ENCODE measurements at regions not wholly inside any gene's neighbourhood (a gene's known extent, or its start where the extent isn't known, plus 50 kb on each side); places are given as distances from the start of the nearest gene placed in this dataset.

DNA sequence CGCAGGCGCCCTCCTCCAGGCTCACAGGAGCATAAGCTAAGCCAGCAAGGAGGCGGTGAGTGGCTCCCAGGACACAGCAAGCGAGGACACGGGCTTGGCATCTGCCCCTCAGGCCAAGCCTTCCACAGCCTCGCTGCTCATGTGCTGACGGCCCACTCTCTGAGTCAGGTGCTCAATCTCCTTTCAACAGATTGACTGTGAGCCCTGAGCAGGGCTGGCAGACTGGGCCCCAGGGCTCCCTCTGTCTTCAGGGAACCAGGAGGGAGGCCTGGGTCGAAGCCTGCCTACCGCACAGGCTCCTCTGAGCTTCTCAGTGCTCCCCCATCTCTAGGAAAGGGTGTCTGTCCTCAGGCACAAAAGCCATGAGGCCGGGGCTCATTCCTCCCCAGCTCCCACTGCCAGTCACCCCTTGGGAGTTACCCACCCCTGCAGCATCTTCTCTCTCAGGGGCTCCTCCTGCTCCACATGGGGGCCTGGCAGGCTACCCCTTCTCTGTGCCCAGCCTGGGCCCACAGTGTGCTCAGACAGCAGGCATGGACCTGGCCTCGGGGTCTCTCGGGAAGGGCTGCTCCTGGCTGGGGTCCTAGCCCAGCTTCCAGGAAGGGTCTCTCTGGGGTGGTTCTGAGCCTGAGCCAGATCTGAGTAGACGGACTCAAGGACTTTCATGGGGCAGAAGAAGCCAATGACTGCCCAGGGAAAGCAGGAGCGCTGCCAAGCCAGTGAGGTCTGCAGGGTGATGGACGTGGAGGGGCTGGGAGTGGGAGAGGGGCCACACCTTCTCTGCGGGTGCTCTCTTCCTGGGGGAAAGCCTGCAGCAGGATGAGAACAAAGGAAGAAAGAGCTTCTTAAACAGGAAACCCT is 138.0 kb upstream of the GPC1 start:
- DNase-seq (ENCODE audit: low read depth in 2 of 2) = no peak

DNA sequence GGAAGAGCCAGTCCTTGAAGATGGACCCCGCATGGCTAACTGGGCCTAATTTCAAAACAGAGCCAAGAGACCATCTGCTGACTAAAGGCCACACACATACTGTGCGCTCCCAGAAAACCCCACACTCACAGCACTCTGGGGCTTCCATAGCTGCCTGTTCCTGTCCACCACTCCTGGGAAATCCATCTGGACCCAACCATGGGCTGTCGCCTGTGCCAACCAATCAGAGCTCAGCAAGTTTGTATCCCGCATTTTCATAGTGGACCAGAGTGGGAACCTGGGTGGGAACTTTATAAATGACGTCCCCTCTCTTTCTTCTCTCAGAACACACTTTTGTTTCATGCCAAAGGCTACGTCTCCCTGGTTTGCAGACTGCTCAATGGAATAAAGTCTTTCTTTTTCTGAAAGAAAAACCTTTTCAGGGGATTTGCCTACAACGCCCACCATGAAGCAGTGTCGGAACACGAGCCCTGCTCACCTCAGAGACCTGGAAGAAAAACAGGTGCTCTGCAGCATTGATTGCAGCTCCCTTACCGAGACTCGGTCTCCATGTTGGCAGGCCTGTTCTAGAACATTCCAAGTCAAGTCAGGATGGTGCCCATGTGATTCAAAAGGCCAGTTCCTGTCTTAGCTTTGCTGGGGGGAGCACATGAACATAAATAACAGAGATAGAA is 137.2 kb upstream of the GPC1 start:
- DNase-seq (ENCODE audit: low read depth in 2 of 2) = no peak

DNA sequence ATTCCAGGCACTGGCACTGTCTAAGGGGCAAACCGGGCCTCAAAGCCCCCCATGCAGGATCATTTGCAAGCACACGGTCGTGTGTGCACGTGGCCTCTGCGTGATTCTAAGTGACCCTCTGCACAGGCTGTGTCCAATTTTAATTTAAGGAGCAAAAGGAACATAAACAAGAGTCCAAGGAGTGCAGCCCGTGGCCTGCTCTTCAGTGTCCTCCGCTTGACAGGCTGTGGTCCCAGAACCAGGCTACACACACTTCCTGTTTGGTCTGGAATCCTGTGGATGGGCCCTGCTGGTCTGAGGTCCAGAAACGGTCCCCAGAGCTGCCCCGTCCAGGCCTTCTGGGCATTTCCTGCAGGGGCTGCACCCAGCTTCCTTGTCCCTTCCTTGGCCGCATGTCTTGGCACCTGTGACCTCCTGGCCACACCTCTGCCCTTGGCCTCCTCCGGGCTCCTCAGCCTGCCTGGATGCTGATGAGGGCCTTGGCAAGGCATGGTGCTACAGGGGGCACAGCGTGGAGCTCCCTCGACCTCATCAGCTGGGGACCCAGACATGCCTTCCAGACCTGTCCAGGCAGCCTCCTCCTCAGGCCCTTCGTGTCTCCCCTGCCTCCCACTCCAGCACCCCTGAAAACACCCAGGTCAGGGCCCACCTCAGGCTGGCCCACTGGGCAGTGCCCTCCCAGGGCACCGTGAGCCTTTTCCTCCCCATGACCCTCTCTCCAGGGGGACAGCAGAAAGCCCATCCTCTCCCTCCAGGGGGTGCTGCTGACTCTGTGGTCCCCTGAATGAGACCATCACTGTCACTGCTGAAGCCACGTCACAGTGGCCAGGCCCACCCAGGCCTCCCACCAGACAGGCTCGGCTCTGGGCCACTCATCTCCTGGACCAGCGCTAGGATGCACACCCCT is 136.4 kb upstream of the GPC1 start:
- no peak for DNase-seq (ENCODE audit: low read depth in 2 of 2)

DNA sequence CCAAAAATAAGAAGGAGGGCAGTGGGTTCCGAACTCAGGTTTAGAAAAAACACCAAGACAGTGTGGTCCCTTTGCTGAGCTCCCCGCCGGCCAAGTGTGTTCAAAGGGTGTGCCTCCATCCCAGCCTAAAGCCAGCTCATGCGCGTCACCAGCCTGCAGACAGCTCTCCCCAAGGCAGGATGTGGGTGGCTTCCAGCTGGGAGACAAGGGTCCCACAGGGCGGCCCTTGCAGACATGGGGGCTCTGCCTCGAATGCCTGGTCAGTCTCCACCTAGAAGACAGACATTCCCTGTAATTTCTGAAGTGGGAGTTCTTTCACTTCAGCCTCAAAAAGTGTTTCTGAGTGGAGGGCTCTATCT is 135.8 kb upstream of the GPC1 start:
- no peak for DNase-seq (ENCODE audit: low read depth in 2 of 2)

DNA sequence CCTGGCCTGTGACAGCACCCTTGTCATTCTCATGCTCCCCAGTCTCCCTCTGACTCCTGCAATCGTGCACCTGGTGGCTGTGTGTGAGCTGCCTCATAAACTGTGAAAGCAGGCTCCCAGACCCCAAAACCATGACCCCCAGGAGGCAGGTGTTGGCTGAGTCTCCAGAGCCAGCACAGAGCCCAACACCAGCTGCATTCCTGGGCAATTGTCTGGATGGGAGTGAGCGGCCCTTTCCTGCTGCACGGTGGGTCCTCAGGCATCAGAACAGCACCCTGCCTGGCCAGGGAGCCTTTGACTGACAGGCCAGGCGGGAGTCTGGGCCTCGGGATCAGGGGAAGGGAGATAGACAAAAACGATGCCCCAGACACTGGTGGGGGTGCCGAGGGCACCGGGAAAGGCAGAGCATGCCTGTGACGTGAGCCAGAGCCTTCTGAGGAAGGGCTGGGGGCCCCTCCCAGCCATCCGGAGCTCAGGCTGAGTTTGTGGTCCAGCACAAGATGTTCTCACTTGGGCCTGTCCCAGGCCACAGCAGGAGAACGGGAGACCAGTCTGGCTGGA is 135.1 kb upstream of the GPC1 start:
- DNase-seq (ENCODE audit: low read depth in 2 of 2) = no peak

DNA sequence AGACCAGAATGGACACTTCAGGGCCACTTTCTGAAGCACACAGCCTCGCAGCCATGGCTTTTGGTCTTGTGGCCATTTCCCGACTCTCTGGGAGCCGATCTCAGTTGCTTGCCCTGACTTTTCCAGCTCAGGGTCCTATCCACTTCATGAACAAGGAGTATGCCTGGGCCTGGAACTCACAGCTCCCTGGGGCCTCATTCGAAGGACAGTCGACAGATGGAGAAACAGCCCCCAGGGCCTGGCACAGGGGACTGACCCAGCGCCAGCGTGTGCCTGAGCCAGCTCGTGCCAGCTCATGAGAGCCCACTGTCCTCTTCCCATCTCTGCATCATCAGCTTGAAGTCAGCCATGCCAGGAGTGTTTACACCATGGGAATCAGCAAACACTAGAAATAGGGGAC is 134.6 kb upstream of the GPC1 start:
- DNase-seq (ENCODE audit: low read depth in 2 of 2) = no peak

DNA sequence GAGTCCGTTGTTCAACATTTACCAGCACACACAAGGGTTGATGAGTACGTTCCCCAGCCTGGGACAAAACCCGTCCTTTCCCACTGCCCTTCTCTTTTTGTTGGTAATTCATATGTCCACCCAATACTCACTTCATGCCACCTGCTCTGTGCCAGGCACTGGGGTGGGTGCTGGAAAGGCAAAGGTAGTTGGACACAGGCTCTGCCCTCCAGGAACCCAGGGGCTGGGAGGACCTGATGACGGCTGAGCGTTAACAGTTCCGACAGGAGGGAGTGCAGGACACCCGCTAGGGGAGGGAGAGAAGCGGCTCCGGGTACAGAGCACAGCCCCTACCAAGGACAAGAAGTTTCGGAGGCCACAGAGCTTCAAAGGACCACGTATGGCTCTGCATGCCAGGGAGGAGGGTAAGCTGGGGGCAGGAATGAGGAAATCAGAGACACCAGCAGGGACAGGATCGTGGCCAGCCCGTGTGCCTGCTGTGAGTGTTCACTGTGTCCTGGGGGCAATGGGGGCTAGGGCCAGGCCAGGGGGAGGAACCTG is 134.1 kb upstream of the GPC1 start:
- no peak for DNase-seq (ENCODE audit: low read depth in 2 of 2)

DNA sequence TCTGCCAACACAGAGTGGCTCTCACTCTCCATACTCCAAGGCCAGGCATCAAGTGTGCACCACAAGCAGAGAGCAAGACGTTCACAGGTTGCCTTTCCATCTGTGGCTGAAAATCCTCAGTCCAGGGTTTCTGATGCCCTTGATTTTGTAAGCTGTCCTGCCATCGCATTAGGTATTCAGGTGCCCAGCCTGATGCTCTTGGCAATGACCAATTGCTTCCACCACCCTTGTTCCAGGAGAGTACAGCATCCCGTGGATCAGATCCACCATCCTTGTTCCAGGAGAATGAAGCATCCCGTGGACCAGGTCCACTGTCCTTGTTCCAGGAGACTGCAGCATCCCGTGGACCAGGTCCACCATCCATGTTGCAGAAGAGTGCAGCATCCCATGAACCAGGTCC is 133.4 kb upstream of the GPC1 start:
- DNase-seq (ENCODE audit: low read depth in 2 of 2) = no peak

DNA sequence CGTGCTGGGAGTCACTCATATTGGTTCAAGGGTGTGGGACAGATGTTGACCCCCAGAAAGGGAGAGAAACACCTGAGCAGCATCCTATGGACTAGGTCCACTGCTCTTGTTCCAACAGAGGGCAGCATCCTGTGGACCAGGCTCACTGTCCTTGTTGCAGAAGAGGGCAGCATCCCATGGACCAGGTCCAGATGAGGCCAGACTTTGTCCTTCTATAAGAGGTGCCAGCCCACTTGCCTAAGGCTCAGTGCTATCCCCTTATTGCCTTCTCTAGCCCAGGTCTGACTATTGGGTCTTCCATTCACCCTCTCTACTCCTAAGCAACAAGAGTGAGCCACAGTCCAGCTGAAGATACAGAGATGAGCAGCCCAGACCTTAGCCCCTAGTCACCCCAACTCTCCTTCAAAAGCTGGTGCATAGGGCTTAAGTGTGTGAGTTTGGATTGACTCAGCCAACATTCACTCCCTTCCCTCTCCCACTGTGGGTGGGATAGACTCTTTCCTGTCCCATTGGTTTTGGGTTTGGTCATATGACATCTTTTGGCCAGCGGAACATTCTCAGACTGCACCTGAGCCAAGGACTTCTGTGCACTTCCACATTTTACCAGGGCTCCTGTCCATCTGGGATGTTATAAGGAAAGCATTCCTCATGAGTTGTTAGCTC is 132.4 kb upstream of the GPC1 start:
- DNase-seq (ENCODE audit: low read depth in 2 of 2) = no peak

DNA sequence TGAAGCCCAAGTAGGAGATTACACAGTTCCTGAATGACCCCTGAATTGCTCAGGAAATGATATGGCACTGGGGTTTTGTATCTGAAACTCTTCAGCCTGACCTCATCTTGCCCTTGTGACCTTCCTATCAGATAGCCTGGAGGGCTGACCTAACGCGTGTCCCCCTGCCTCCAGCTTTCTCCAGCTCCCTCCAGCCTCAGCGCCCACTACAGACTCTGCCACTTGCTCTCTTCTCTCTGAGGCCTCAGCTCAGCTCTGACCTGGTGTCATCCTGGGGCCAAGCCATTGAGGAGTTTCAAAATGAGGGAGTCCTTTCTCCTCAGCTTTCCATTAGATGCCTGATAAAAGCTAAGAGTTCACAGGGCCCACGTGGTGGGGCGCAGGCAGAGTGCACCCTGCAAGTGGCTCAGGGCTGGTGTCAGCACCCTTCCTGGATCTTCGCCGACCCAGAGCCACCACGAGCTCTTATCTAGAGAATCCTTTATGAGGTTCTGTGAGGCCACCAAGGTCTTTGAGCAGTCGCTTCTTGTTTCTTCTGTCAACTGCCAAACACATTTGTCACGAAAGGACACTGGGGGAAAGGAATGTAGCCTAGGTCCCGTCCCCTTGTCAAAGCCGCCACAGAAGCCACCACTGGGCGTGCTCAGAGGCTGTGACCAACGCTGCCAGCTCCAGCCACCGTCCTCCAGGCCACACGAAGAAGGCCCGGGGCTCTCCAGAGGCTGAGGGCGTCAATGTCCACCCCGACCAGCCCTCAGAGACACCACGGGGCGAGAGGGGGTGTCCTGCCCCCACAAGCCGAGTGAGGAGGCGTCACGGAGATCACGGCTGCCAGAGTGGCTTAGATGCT is 131.3 kb upstream of the GPC1 start:
- DNase-seq (ENCODE audit: low read depth in 2 of 2) = no peak

DNA sequence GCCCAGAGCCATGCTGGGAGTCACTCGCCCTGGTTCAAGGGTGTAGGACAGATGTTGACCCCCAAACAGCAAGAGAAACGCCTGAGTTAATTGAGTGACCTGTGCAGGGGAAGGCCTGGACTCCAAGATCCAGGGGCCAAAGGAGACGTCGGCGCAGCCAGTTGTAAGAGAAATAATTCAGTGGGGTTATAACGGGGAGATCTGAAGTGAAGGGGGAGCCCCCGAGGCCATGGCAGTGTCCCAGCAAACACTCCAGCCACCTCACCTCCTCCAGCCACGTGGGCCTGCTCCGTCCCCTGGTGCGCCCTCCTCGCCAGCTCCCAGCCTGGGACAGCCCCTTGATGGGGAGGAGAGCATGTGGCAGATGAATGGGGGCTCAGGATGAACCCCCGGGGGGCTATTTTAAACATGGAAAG is 130.7 kb upstream of the GPC1 start:
- no peak for DNase-seq (ENCODE audit: low read depth in 2 of 2)

DNA sequence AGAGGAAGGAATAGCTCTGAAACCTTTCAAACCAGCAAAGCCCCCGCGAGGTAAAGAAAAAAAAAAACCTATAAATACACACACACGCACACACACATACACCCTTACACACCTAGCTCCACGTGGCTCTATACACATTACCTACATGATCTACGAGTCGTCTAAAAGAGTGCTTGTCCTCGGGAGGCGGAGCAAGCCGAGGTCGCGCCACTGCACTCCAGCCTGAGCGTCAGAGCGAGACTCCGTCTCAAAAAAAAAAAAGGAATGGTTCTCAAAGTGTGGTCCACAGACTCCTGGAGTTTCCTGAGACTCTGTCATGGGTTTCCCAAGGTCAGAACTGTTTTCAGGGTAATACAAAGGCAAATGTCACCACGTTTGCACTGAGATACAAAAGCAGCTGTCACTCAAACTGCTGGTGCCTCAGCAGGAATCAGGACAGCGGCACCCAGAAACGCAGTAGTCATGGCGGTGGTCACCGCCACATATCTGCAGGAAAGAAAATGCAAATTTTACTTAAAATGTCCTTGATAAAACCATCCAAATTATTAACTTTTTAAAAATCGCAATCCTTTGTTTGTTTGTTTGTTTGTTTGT is 130.0 kb upstream of the GPC1 start:
- no peak for DNase-seq (ENCODE audit: low read depth in 2 of 2)

DNA sequence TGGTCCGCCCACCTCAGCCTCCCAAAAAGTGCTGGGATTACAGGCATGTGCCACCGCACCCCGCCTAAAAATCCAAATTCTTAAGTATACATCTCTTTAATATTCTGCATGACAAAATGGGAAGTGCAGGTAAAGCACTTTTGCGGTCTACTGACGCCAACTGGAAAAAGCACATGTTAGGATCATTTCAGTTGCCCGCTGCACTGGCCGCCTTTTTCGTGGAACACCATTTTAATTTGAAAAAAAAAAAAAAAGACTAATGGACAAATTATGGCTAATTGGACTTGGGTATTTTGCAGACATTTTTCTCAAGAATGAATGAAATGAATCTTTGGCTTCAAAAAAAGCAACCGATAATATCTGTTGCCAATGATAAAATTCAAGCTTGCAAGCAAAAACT is 129.3 kb upstream of the GPC1 start:
- DNase-seq (ENCODE audit: low read depth in 2 of 2) = no peak

DNA sequence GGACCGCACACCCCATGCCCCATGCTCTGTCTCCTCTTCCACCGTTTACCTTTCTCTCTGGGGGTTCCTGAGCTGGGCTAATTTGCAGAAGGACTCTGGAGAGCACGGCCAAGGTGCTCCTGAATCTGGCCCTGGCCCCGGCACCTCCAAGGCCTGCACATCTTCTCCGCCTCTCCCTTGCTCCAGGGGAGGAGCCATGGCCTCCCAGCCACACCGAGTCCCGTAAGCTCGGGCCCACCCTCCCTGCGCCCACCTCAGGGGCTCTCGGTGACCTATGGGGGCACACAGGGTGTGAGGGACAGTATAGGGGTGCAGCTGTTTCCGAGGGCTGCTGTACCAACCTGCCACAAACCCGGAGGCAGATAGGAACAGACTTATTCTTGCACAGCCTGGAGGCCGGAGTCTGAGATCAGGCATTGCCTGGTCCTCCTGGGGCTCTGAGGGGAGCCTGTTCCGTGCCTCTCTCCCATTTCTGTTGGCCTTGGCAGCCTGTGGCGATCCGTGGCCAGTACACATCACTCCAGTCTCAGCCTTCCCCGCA is 127.3 kb upstream of the GPC1 start:
- DNase-seq (ENCODE audit: low read depth in 2 of 2) = no peak

DNA sequence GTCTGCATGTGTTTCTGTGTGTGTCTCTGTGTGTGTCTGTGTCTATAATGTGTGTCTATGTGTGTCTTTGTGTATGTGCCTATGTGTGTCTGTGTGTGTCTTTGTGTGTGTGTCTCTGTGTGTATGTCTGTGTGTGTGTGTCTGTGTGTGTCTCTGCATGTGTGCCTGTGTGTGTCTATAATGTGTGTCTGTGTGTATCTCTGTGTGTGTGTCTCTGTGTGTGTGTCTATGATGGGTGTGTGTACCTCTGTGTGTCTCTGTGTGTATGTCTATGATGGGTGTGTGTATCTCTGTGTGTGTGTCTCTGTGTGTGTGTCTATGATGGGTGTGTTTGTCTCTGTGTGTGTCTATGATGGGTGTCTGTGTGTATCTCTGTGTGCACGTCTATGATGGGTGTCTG is 126.2 kb upstream of the GPC1 start:
- DNase-seq (ENCODE audit: low read depth in 2 of 2) = no peak

DNA sequence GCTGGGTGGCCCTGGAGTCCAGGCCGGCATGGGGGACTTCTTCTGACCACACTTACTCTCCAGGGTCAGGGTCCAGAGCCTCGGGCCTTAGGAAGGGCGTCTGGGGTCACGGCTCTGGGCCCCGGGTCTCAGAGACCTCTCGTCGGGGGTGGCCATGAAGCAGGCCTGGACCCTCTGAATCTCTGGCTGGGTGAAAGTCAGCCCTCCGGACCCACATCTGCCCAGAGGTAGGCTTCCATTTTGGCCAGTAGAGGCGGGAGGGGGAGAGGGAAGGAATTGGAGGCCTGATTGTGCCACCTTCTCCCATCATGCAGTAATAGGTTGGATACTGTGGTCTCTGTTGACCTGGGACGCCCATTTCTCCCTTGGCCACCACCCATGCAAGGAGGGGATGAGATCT is 125.3 kb upstream of the GPC1 start:
- DNase-seq (ENCODE audit: low read depth in 2 of 2) = no peak

DNA sequence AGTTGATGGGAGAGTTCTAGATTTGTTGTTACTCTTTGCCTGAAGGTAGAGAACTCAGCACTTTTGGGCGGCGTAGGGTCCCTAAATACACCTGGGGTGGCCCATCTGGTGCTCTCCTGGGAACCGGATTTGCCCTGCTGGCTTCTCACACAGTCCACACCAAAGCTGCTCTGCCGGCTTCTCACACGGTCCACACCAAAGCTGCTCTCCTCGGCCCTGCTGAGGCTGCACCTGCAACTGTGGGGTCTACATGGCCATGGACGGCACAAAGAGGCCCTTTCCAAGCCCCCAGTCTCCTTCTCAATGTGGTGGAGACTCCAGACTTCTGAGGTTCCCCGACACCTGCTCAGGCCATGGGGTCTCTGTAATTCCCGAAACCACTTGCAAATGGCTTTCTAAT is 124.8 kb upstream of the GPC1 start:
- DNase-seq (ENCODE audit: low read depth in 2 of 2) = no peak

DNA sequence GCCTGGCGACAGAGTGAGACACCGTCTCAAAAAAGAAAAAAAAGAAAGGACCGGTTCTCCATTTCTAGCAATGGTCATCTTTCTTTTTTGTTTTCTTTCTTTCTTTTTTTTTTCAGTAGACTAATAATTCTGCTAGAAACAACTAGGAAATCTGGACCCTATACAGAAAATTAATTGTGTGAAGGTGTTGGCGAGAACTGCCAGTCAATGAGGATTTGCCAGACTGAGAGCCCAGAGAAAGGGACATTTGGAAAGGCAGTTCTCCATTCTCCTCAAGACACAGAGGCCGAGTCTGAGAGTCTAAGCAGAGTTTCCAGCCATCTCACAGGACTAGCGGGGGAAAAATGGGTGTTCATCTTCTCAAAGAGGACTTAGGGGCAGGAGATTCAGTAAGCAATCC is 123.6 kb upstream of the GPC1 start:
- no peak for DNase-seq (ENCODE audit: low read depth in 2 of 2)

DNA sequence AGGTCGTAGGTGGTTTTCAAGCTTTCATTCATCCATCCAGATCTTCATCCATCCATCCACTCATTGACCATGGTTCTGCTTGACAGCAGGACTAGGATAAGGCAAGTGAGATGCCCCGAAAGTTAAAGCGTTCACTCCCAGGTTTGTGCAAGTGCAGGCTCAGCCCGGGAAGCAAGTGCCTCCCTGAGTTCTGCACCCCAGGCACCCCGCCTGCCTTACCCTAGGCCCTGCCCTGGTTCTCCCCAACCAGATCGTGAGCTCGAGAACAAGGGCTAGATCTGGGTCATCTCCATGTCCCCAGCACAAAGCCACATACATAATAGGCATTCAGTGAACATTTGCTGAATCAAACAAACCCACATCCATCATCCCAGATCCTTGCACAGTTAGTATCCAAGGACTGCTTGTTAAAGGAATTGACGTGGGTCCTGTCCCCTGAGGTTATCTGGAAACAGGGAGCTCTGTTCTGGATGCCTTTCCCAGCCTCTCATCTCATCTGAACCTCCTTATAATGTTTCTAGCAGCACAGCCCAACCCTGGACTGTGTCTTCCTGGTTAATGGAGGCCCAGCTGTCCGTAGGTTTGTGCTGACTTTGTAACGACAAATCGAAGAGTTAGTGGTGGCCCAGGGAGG is 116.1 kb upstream of the GPC1 start:
- DNase-seq (ENCODE audit: low read depth in 2 of 2) = no peak

Data from fibroblast of skin of left biceps (primary cell).